GOT3 (cell line): ENCODE measurements at regions not wholly inside any gene's neighbourhood (a gene's known extent, or its start where the extent isn't known, plus 50 kb on each side); places are given as distances from the start of the nearest gene placed in this dataset.
"Not testable (repeated sequence)": the region's sequence is repeated elsewhere in the genome, so short reads cannot be mapped to it uniquely, and the experiment has no call there.

Source experiments
- DNase-seq: peaks from one replicate; lab custom pipeline; 2025; ENCODE audit warnings: mixed read lengths; lab: John Stamatoyannopoulos, UW

GRCh38 chr9:134561427-134562145 is 80.0 kb upstream of the COL5A1 start:
- DNase-seq = no peak

- no peak for DNase-seq
These were observed 79.3 kb upstream of the COL5A1 start for GRCh38 chr9:134562146-134562849.

- no peak for DNase-seq
These were observed 78.2 kb upstream of the COL5A1 start for GRCh38 chr9:134563397-134563796.

- DNase-seq = no peak
These were observed 77.0 kb upstream of the COL5A1 start for GRCh38 chr9:134564431-134565170.

GRCh38 chr9:134565316-134565915 is 76.2 kb upstream of the COL5A1 start:
- no peak for DNase-seq

- no peak for DNase-seq
These were observed 75.3 kb upstream of the COL5A1 start for GRCh38 chr9:134566196-134566847.

GRCh38 chr9:134566936-134567335 is 74.7 kb upstream of the COL5A1 start:
- no peak for DNase-seq

- DNase-seq = no peak
These were observed 73.5 kb upstream of the COL5A1 start for GRCh38 chr9:134568116-134568515.

- DNase-seq = no peak
These were observed 72.8 kb upstream of the COL5A1 start for GRCh38 chr9:134568811-134569210.

GRCh38 chr9:134569626-134570025 is 72.0 kb upstream of the COL5A1 start:
- DNase-seq = no peak

- no peak for DNase-seq
These were observed 71.4 kb upstream of the COL5A1 start for GRCh38 chr9:134570151-134570621.

- DNase-seq = no peak
These were observed 70.8 kb upstream of the COL5A1 start for GRCh38 chr9:134570711-134571325.

- no peak for DNase-seq
These were observed 70.2 kb upstream of the COL5A1 start for GRCh38 chr9:134571326-134571931.

- DNase-seq = no peak
These were observed 69.4 kb upstream of the COL5A1 start for GRCh38 chr9:134571946-134572917.

- DNase-seq = not testable (repeated sequence)
These were observed 66.9 kb upstream of the COL5A1 start for GRCh38 chr9:134574686-134575085.

- no peak for DNase-seq
These were observed 66.3 kb upstream of the COL5A1 start for GRCh38 chr9:134575103-134575900.

- no peak for DNase-seq
These were observed 65.8 kb upstream of the COL5A1 start for GRCh38 chr9:134575901-134576176.

- DNase-seq = no peak
These were observed 56.5 kb upstream of the COL5A1 start for GRCh38 chr9:134585021-134585561.
